ENCODE measurements at regions not wholly inside any gene's neighbourhood (a gene's known extent, or its start where the extent isn't known, plus 50 kb on each side); places are given as distances from the start of the nearest gene placed in this dataset.
"Not testable (repeated sequence)": the region's sequence is repeated elsewhere in the genome, so short reads cannot be mapped to it uniquely, and the experiment has no call there.

DNA sequence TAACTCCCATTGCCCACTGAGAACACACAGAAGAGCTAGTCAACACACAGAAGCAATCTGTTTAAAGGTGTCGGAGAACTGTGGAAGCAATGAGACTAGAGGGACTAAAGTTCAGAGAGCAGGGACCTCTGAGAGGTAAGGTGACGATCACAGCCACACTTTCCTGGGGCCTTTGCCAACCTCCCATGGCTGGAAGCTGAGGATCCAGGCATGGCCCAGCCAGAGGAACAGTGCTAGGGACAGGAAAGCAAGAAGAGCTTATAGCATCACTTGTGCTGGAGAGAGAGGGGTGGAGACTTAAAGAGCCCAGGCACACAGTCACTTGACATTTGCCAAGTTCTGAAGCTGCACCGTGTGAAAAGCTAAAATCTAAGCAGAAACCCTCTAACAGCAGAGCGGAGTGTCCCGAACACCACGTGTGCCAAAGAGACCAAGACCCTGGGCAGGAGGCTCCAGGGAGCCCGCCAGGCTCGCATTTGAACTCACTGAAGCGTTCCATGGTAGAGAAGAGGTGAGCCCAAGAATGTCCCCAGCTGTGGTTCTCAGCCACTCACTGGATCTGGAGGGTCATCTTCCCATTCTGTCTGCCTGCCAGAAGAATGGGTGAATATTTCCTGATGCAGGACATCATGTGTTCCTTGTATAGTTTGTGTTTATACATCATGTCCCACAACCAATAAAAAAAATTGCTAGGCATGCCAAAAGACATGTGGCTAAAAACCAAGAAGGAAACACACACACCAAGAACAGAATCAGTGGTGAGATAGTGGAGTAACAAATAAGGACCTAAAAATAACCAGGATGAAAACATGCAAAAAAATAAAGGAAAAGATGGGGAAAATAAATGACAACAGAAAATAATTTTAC lies 174.0 kb upstream of the C14orf180 start:
- Mint-ChIP-seq H3K9me3 (ENCODE audit: low read depth) (peaks cover 10% of the 10 kb centered on the region), H3K36me3 (ENCODE audit: insufficient read depth) (no peaks in the 10 kb centered on the region), H3K4me3 (ENCODE audit: low read depth) (no peak overlapping the region), H3K4me1 (ENCODE audit: low read depth) (no peaks in the 10 kb centered on the region), H3K27ac (no peak overlapping the region), H3K27me3 (peaks cover 35% of the 10 kb centered on the region)
- no peak for DNase-seq (ENCODE audit: low spot score, unreplicated experiment)
- TF ChIP-seq, protein P1, sequence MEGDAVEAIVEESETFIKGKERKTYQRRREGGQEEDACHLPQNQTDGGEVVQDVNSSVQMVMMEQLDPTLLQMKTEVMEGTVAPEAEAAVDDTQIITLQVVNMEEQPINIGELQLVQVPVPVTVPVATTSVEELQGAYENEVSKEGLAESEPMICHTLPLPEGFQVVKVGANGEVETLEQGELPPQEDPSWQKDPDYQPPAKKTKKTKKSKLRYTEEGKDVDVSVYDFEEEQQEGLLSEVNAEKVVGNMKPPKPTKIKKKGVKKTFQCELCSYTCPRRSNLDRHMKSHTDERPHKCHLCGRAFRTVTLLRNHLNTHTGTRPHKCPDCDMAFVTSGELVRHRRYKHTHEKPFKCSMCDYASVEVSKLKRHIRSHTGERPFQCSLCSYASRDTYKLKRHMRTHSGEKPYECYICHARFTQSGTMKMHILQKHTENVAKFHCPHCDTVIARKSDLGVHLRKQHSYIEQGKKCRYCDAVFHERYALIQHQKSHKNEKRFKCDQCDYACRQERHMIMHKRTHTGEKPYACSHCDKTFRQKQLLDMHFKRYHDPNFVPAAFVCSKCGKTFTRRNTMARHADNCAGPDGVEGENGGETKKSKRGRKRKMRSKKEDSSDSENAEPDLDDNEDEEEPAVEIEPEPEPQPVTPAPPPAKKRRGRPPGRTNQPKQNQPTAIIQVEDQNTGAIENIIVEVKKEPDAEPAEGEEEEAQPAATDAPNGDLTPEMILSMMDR (IDR thresholded peaks at IDR 0.05; ENCODE audit: unreplicated experiment) = no peak

DNA sequence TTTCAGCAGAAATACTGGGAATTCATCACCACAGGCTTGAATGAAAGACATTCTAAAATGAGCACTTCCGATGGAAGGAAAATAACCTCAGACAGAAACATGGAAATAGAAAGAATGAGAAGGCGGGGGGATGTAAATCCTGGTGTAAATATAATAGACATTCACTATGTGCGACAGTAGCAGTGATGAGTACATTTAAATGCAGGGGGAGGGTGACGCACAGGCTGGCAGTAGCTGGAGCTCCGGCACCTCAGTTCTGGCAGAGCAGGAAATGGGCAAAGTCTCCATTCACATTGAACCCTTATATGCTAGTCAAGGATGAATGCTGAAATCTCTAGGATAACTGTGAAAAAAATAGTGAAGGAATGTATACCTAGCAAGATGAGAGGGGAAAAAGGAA lies 172.7 kb upstream of the C14orf180 start:
- TF ChIP-seq, protein P1 (IDR thresholded peaks at IDR 0.05; ENCODE audit: unreplicated experiment) = no peak
- Mint-ChIP-seq H3K27ac (no peak overlapping the region), H3K36me3 (ENCODE audit: insufficient read depth) (no peaks in the 10 kb centered on the region), H3K4me1 (ENCODE audit: low read depth) (no peaks in the 10 kb centered on the region), H3K4me3 (ENCODE audit: low read depth) (no peak overlapping the region), H3K27me3 (peaks cover 27% of the 10 kb centered on the region), H3K9me3 (ENCODE audit: low read depth) (peaks cover 10% of the 10 kb centered on the region)
- no peak for DNase-seq (ENCODE audit: low spot score, unreplicated experiment)

DNA sequence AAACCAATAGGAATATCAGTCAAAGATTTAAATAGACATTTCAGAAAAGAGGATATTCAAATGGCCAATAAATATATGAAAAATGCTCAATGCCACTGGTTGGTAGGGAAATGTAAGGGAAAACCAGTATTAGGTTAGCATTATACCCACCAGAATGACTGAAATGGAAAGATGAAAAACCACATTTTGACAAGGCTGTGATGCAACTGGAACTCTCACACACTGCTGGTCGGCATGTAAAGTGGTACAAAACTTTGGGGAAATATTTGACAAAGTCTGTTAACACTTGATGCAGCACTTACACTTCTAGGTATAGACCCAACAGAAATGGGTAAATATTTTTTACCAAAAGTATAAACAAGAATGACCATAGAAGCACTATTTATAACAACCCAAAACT lies 163.2 kb upstream of the C14orf180 start:
- Mint-ChIP-seq H3K36me3 (ENCODE audit: insufficient read depth) (no peaks in the 10 kb centered on the region), H3K4me1 (ENCODE audit: low read depth) (no peaks in the 10 kb centered on the region), H3K27me3 (peaks cover 23% of the 10 kb centered on the region), H3K4me3 (ENCODE audit: low read depth) (no peak overlapping the region), H3K27ac (no peak overlapping the region), H3K9me3 (ENCODE audit: low read depth) (no peaks in the 10 kb centered on the region)
- TF ChIP-seq, protein P1 (IDR thresholded peaks at IDR 0.05; ENCODE audit: unreplicated experiment) = no peak
- DNase-seq (ENCODE audit: low spot score, unreplicated experiment) = no peak

DNA sequence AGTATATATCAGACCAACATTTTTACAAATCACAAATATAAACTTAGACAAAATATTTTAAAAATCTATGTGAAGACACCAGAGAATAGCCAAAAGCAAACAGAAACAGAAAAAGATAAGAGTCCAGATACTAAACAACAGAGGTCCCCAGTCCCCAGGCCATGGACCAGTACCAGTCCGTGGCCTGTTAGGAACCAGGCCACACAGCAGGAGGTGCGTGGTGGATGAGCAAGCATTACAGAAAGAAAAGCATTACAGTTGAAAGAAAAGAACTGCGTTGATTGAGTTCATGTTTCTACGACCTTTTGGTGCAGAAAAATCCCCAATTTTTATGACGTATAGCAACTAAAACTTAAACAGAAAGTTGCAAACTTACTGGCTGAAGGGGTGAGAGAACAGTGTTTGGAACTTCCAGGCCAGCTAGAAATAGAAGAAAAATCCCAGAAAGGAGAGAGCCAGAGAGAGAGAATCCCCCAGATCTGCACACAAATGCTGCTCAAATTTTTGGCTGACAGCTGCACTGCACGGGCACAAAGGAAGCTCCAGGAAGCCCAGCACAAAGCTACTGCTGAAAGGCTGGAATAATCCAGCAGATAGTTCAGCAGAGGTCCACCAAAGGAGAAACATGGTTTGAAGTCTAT lies 159.6 kb upstream of the C14orf180 start:
- H3K4me1 Mint-ChIP-seq (ENCODE audit: low read depth) = no peaks in the 10 kb centered on the region
- H3K27ac Mint-ChIP-seq = no peak overlapping the region
- DNase-seq (ENCODE audit: low spot score, unreplicated experiment) = no peak
- TF ChIP-seq, protein P1 (IDR thresholded peaks at IDR 0.05; ENCODE audit: unreplicated experiment) = no peak
- no peaks in the 10 kb centered on the region for H3K36me3 Mint-ChIP-seq (ENCODE audit: insufficient read depth)
- no peak overlapping the region for H3K4me3 Mint-ChIP-seq (ENCODE audit: low read depth)
- no peaks in the 10 kb centered on the region for H3K9me3 Mint-ChIP-seq (ENCODE audit: low read depth)
- H3K27me3 Mint-ChIP-seq = peaks cover 24% of the 10 kb centered on the region

DNA sequence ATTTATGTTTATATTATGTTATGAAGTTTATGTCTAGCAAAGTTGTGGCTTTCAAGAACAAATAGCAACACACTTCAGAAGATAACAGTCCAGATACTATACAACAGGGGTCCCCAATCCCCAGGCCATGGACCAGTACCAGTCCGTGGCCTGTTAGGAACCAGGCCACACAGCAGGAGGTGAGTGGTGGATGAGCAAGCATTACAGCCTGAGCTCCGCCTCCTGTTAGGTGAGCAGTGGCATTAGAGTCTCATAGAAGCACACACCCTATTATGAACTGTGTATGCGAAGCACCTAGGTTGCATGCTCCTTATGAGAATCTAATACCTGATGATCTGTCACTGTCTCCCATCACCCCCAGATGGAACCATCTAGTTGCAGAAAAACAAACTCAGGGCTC lies 159.0 kb upstream of the C14orf180 start:
- H3K4me1 Mint-ChIP-seq (ENCODE audit: low read depth); H3K36me3 Mint-ChIP-seq (ENCODE audit: insufficient read depth); H3K27ac Mint-ChIP-seq; H3K4me3 Mint-ChIP-seq (ENCODE audit: low read depth); DNase-seq (ENCODE audit: low spot score, unreplicated experiment); H3K9me3 Mint-ChIP-seq (ENCODE audit: low read depth): not testable (repeated sequence)
- peaks cover 18% of the 10 kb centered on the region for H3K27me3 Mint-ChIP-seq
